Ramos (cell line): ENCODE measurements at regions not wholly inside any gene's neighbourhood (a gene's known extent, or its start where the extent isn't known, plus 50 kb on each side); places are given as distances from the start of the nearest gene placed in this dataset.

Experiments
- in situ Hi-C: fragments of 300-500 bp; cut with MboI; formaldehyde crosslinking; loops from one replicate; pipeline ENCODE4 v1.14.3; 2022; ENCODE audit warnings: low sequenced_read_pairs; ENCODE audit not compliant: unreplicated experiment

GRCh38 chr2:76469066-76469465, 758.4 kb upstream of the GCFC2 start:
- in situ Hi-C loops: no loop called here

- in situ Hi-C loops: no loop called here
These were observed 756.6 kb upstream of the GCFC2 start for GRCh38 chr2:76467326-76467725.

DNA sequence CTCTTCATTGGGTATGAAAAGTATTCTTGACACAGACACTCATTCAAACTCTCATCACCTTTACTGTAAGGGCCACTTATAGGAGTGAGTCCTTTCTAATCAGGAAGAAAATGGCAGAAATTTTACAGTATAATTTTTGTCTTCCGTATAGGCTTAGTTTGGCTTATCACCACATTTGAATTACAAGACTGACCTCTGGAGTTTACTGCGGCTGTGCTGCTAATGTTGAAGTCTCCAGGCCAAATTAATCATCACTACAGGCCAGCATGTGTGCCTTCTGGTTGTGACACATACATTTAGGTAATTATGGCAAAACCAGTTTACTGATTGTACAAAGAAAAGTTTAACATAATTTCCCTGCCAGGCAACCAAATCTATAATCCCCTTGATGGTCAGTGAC, 753.6 kb upstream of the GCFC2 start:
- in situ Hi-C loops: no loop called here

DNA sequence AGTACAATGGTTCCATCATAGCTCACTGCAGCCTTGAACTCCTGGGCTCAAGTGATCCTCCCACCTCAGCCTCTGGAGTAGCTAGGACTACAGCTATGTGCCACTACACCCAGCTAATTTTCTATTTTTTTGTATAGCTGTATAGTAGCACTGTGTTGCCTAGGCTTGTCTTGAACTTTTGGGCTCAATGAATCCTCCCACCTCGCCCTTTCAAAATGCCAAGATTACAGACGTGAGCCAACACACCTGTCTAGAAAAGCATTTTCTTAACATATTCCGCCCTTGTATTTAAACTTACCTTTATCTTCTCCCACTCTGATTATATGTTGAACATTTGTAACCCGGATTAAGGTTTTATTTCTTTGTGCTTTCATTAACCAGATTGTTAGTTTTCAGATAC, 750.7 kb upstream of the GCFC2 start:
- in situ Hi-C loops: no loop called here

- in situ Hi-C loops: no loop called here
These were observed 745.2 kb upstream of the GCFC2 start for GRCh38 chr2:76455910-76456309.

GRCh38 chr2:76450024-76450475, 739.3 kb upstream of the GCFC2 start:
- in situ Hi-C loops: no loop called here

- in situ Hi-C loops: no loop called here
These were observed 738.2 kb upstream of the GCFC2 start for GRCh38 chr2:76448956-76449355.

- in situ Hi-C loops: no loop called here
These were observed 736.6 kb upstream of the GCFC2 start for GRCh38 chr2:76447294-76447693.

DNA sequence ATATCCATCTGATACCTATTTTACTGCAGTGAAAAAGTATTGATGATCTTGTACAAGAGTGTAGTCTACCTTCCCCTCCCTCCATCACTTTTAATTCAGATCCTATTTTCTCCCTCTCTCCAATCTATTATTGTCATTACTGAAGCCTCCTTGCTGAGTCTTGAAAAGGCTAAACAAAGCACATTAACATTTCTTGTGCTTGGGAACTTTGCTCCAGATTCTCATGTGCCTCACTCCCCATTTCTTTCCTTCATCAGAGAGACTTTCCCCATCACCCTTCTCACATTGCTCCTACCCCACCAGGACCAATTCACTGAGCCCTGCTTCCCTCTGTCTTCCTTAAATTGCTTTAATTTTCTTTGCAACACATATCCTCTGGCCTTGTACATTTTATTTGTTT, 736.2 kb upstream of the GCFC2 start:
- in situ Hi-C loops: no loop called here

- in situ Hi-C loops: no loop called here
These were observed 735.2 kb upstream of the GCFC2 start for GRCh38 chr2:76445880-76446279.

DNA sequence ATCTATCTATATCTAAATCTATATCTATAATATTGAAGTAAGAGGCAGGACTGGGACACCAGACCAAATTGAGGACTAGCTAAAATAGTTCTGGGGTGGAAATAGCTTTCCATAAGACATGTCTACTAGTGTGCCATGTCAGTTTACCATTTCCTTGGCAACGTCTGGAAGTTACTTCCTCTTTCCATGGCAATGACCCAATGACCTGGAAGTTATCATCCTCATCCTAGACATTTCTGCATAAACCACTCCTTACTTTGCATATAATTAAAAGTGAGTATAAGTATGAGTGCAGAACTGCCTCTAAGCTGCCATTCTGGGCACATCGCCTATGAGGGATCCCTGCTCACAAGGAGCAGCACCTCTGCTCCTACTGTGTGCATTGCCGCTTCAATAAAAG, 734.0 kb upstream of the GCFC2 start:
- in situ Hi-C loops: no loop called here

DNA sequence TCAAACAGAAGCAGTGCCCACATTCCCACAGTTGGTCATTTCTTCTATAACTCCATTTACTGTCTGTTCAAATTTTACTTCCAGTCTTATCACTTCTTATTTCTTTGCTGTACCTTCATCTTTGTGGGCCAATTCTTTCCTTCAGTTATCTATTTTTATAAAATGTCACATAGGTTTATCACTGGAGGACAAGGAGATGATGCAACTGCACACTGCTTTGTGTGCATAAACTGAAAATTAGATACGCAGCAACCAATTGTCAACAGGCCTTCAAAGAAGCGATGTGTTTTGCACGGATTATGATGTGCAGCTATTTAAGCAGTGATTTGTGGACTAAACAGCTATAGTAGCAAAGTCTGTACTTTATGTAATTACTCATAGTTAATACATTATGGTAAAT, 726.8 kb upstream of the GCFC2 start:
- in situ Hi-C loops: no loop called here

DNA sequence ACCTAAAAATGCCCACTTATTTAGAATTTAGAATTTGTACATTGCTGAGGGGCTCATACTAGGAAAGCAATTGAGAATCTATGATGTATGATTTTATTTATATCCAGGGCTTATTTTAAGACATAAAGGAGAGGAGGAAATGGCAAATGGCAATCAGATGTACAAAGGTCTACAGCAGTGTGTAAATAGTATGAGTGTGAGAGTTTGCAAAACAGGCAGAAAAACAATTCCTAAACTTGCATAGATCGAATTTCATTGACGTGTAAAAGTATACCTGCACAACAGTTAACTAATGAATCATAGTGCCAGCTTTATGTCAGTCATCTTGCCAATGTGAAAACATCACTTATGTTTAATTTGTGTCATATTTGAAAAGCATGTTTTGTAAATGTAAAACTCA, 718.7 kb upstream of the GCFC2 start:
- in situ Hi-C loops: no loop called here

DNA sequence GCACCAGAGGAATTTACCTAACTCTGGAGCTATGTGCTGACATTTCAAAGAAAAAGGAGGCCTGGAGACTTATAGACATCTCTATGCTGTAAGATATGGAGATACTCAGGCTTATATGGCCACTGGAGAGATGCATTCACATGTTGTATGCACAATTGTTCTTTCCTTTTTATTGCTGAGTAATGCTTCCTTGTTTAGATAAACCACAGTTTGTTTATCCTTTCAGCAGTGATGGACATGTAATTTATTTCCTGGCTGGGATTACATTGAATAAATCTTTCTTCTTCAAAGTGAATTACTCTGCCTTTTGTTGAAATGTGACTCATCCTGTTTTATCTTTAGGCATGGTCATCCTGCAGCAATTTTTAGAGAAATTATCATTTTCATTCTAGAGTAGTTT, 716.7 kb upstream of the GCFC2 start:
- in situ Hi-C loops: no loop called here

GRCh38 chr2:76415821-76416220, 705.1 kb upstream of the GCFC2 start:
- in situ Hi-C loops: no loop called here

DNA sequence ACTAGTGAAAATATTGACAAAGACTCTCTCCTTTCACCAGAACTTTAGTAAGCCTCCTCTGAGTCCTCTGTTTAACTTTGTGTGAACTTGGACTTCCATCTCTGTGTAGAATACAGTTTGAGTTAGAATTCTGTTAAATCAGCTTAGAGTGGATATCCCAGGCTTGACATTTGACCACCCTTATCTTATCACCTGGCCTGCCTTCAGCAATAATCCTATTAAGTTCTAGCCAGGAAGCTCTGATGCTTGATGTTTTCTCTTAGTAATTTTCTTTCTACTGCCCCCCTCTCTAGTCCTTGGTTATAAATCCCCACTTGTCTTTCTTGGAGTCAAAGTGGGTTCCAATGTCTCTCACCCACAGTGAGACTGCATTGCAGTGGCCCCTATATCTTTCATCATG, 702.7 kb upstream of the GCFC2 start:
- in situ Hi-C loops: no loop called here

GRCh38 chr2:76406134-76406855, 695.6 kb upstream of the GCFC2 start:
- in situ Hi-C loops: no loop called here

GRCh38 chr2:76393356-76393755, 682.6 kb upstream of the GCFC2 start:
- in situ Hi-C loops: no loop called here

DNA sequence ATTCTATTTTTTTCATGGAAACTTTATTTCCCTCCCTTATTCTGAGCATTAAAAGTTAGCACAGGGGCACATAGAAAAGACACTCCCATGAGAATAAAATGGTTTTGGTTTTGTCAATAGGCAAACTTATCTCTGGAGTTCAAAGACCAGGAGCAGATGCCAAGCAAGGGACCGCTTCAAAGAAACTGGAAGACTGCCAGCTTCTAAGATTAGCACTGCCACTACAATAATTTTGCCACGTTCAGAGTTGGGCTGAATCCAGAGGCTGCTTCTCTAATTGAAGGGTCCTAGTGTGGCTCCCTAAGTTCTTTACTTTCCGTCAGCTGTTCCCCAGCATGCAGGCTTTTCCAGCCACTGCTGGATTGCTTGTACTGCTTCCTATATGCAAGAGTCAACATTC, 681.0 kb upstream of the GCFC2 start:
- in situ Hi-C loops: no loop called here

- in situ Hi-C loops: no loop called here
These were observed 676.6 kb upstream of the GCFC2 start for GRCh38 chr2:76387294-76387693.

DNA sequence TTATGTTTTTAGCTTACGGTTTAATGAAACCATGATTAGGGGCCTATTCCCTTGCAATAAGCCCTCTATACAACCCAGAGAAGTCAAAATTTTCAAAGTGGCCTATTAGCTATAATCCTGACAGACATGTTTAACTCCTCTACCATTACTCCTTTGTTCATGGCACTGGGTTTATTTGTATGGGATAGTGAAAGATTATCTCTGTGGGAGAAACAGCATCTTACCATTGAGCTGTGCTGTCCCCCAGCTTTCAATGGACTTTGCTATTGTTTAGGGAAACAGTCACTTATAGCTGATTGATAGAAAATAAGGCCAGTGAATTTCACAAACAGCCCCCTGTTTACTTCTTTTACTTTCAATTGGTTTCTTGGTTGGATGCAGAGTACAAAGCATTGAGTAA, 675.2 kb upstream of the GCFC2 start:
- in situ Hi-C loops: no loop called here

DNA sequence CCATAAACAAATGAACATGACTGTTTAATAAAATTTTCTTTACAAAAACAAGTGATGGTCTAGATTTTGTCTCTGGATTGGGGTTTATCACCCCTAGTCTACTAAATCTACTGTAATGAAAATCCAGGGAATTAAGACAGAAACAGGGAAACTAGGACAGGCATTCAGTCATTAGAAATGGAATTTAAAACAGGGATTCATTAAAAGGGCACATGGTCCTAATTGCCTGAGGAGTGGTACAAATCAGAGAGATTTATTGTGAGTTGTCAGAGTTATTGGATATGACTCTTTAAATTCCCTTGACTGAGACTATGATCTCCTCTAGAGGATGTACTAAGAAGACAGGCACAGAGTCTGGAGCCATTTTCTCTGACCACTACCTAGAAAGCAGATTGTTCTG, 670.9 kb upstream of the GCFC2 start:
- in situ Hi-C loops: no loop called here

DNA sequence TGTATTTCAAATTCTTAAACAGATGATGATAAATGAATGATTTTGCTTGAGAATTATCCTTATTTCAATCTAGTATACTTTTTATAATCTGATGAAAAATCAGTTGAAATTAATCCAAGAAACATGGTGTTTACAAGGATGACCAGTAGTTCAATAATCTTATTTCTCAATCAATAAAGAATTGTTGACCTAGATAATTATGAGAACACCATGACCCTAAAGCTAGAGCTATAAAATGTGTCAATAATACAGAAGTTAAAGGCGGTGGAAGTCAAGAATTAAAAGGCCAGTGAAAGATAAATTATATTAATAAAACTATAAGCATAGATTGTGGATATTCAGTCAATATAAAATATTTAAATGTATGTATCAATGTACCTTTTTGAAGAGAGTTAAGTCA, 667.4 kb upstream of the GCFC2 start:
- in situ Hi-C loops: no loop called here
